ENCODE measurements at regions not wholly inside any gene's neighbourhood (a gene's known extent, or its start where the extent isn't known, plus 50 kb on each side); places are given as distances from the start of the nearest gene placed in this dataset.

- Histone ChIP-seq H3K4me1 (ENCODE audit: control insufficient read depth, insufficient read depth, low read length) (no peaks in the 10 kb centered on the region), H3K14ac (replicated peaks; ENCODE audit: low read depth, low read length) (no peak overlapping the region), H3K4ac (ENCODE audit: low read depth, low read length) (no peak overlapping the region), H3K9me3 (ENCODE audit: control insufficient read depth, insufficient read depth, low read length) (no peaks in the 10 kb centered on the region), H2AK9ac (replicated peaks; ENCODE audit: low read depth, low read length, poor library complexity) (no peak overlapping the region), H3K18ac (ENCODE audit: low read depth, low read length) (no peak overlapping the region), H3K4me2 (ENCODE audit: low read depth, low read length) (no peak overlapping the region), H3K23ac (ENCODE audit: low read depth, low read length) (no peak overlapping the region), H4K91ac (ENCODE audit: insufficient read depth, low read depth, low read length) (no peak overlapping the region), H2AK5ac (ENCODE audit: low read depth, low read length) (no peak overlapping the region), H3K4me3 (ENCODE audit: insufficient read depth, low read depth, low read length) (no peak overlapping the region), H4K20me1 (ENCODE audit: insufficient read depth, low read length) (no peaks in the 10 kb centered on the region), H3K27me3 (ENCODE audit: control insufficient read depth, insufficient read depth, low read length) (no peaks in the 10 kb centered on the region), H3K27ac (ENCODE audit: insufficient read depth, low read length) (no peak overlapping the region), H4K8ac (ENCODE audit: low read depth in 2 of 2, low read length in 2 of 2) (no peak overlapping the region), H3K9ac (ENCODE audit: low read depth, low read length) (no peak overlapping the region), H4K5ac (ENCODE audit: low read depth, low read length) (no peak overlapping the region), H2BK15ac (ENCODE audit: low read depth, low read length) (no peak overlapping the region), H3K36me3 (ENCODE audit: control insufficient read depth, insufficient read depth, low read length) (no peaks in the 10 kb centered on the region), H2AFZ (replicated peaks; ENCODE audit: low read length, poor library complexity) (no peak overlapping the region), H3K79me1 (ENCODE audit: low read depth in 1 of 2, low read length in 2 of 2) (no peaks in the 10 kb centered on the region), H2BK120ac (ENCODE audit: low read depth, low read length) (no peak overlapping the region), H2BK5ac (ENCODE audit: low read depth, low read length, poor library complexity, severe bottlenecking) (no peak overlapping the region), H2BK20ac (ENCODE audit: low read depth, low read length) (no peak overlapping the region), H3K9me1 (ENCODE audit: insufficient read depth, low read length) (no peaks in the 10 kb centered on the region), H3K56ac (ENCODE audit: extremely low read depth, insufficient read depth, low read length) (no peak overlapping the region)
- in situ Hi-C loops (cut with MboI; ENCODE audit: low sequenced_read_pairs) = no loop called here
- DNase-seq (no peak), ATAC-seq (ENCODE audit: low read depth) (no peak)
- ChIA-PET CTCF (no interaction called here), POLR2A (ENCODE audit: unreplicated experiment) (no interaction called here)
- BruUV-seq (replicated peaks) = no TSS peak
- WGBS, 2 experiments (ENCODE audit: extremely low coverage in 2 of 2, insufficient read length in 1 of 2) = no CpG with 5 or more reads among the region's 2 CpGs
- no peak for TF ChIP-seq BHLHE40 (IDR thresholded peaks at IDR 0.05; ENCODE audit: low read depth, low read length)
- TF ChIP-seq POLR2A (IDR thresholded peaks at IDR 0.05; ENCODE audit: low read depth, low read length) = no peak
- no peak for TF ChIP-seq CTCF (conservative IDR thresholded peaks at IDR 0.05; ENCODE audit: low read depth, low read length)
- TF ChIP-seq NFE2L2 (IDR thresholded peaks at IDR 0.05; ENCODE audit: low read depth, low read length) = no peak
- intact Hi-C loops (cut with micrococcal nuclease) = no loop called here
- dilution Hi-C loops (cut with HindIII; ENCODE audit: low sequenced_read_pairs, unreplicated experiment) = no loop called here
Measured at GRCh38 chr11:80655834-80656233, 1215.0 kb upstream of the TENM4 start.
